Endothelial cell (in vitro differentiated cells): ENCODE measurements at regions not wholly inside any gene's neighbourhood (a gene's known extent, or its start where the extent isn't known, plus 50 kb on each side); places are given as distances from the start of the nearest gene placed in this dataset.

Experiments used
- DNase-seq: peaks from one replicate; pipeline ENCODE4 v3.0.0; 2021; ENCODE audit warnings: low spot score
- H3K27ac Mint-ChIP-seq: one replicate; pipeline ENCODE4 v1.8.0; 2021; ENCODE audit warnings: mixed read lengths, inconsistent platforms; ENCODE audit not compliant: unreplicated experiment
- H3K27me3 Mint-ChIP-seq: one replicate; pipeline ENCODE4 v1.8.0; 2021; ENCODE audit warnings: mild to moderate bottlenecking, moderate library complexity, mixed read lengths, inconsistent platforms; ENCODE audit not compliant: unreplicated experiment
- H3K36me3 Mint-ChIP-seq: one replicate; pipeline ENCODE4 v1.8.0; 2021; ENCODE audit warnings: mild to moderate bottlenecking, low read depth, mixed read lengths, inconsistent platforms; ENCODE audit not compliant: unreplicated experiment
- H3K4me1 Mint-ChIP-seq: one replicate; pipeline ENCODE4 v1.8.0; 2021; ENCODE audit warnings: mild to moderate bottlenecking, mixed read lengths, inconsistent platforms; ENCODE audit not compliant: unreplicated experiment
- H3K4me3 Mint-ChIP-seq: one replicate; pipeline ENCODE4 v1.8.0; 2021; ENCODE audit warnings: mild to moderate bottlenecking, mixed read lengths, inconsistent platforms; ENCODE audit not compliant: unreplicated experiment
- H3K9me3 Mint-ChIP-seq: one replicate; pipeline ENCODE4 v1.8.0; 2021; ENCODE audit warnings: mixed read lengths, inconsistent platforms; ENCODE audit not compliant: unreplicated experiment
- CTCF ChIP-seq: fragments of 200-600 bp; sonication (generic); IDR thresholded peaks from one replicate; pipeline ENCODE4 v1.5.0; 2021; ENCODE audit warnings: antibody characterized with exemption; ENCODE audit not compliant: unreplicated experiment

GRCh38 chr22:48357196-48357595, 1470.5 kb downstream of the BRD1 start:
- Mint-ChIP-seq H3K4me3 (no peak overlapping the region), H3K36me3 (no peaks in the 10 kb centered on the region), H3K4me1 (no peaks in the 10 kb centered on the region), H3K9me3 (no peaks in the 10 kb centered on the region), H3K27ac (no peak overlapping the region), H3K27me3 (no peaks in the 10 kb centered on the region)
- DNase-seq, result no peak
- TF ChIP-seq CTCF, result no peak

GRCh38 chr22:48356731-48357130, 1470.9 kb downstream of the BRD1 start:
- no peaks in the 10 kb centered on the region for H3K4me1 Mint-ChIP-seq
- no peak for DNase-seq
- H3K27me3 Mint-ChIP-seq, result no peaks in the 10 kb centered on the region
- no peak for TF ChIP-seq CTCF
- no peaks in the 10 kb centered on the region for H3K9me3 Mint-ChIP-seq
- no peak overlapping the region for H3K4me3 Mint-ChIP-seq
- no peaks in the 10 kb centered on the region for H3K36me3 Mint-ChIP-seq
- H3K27ac Mint-ChIP-seq, result no peak overlapping the region

- no peaks in the 10 kb centered on the region for H3K4me1 Mint-ChIP-seq
- no peaks in the 10 kb centered on the region for H3K9me3 Mint-ChIP-seq
- no peak overlapping the region for H3K27ac Mint-ChIP-seq
- DNase-seq, result no peak
- no peaks in the 10 kb centered on the region for H3K27me3 Mint-ChIP-seq
- H3K36me3 Mint-ChIP-seq, result no peaks in the 10 kb centered on the region
- H3K4me3 Mint-ChIP-seq, result no peak overlapping the region
- TF ChIP-seq CTCF, result no peak
Observed at GRCh38 chr22:48354096-48354495, 1473.6 kb downstream of the BRD1 start.

- TF ChIP-seq CTCF, result no peak
- Mint-ChIP-seq H3K27me3 (no peaks in the 10 kb centered on the region), H3K9me3 (no peaks in the 10 kb centered on the region), H3K36me3 (no peaks in the 10 kb centered on the region), H3K4me3 (no peak overlapping the region), H3K27ac (no peak overlapping the region), H3K4me1 (no peaks in the 10 kb centered on the region)
- no peak for DNase-seq
Observed at GRCh38 chr22:48353116-48353947, 1474.3 kb downstream of the BRD1 start.

GRCh38 chr22:48352086-48352911, 1475.4 kb downstream of the BRD1 start:
- H3K9me3 Mint-ChIP-seq, result no peaks in the 10 kb centered on the region
- no peak for TF ChIP-seq CTCF
- H3K27me3 Mint-ChIP-seq, result no peaks in the 10 kb centered on the region
- no peak overlapping the region for H3K4me3 Mint-ChIP-seq
- DNase-seq, result no peak
- no peaks in the 10 kb centered on the region for H3K4me1 Mint-ChIP-seq
- no peaks in the 10 kb centered on the region for H3K36me3 Mint-ChIP-seq
- H3K27ac Mint-ChIP-seq, result no peak overlapping the region
